Activated CD4-positive, alpha-beta T cell treated with anti-CD3 and anti-CD28 coated beads for 1 hour (primary cell): ENCODE measurements at regions not wholly inside any gene's neighbourhood (a gene's known extent, or its start where the extent isn't known, plus 50 kb on each side); places are given as distances from the start of the nearest gene placed in this dataset.

Experiments used
- DNase-seq: peaks from one replicate; pipeline ENCODE4 v3.0.0-alpha.2; 2020

- DNase-seq: no peak
Measured at GRCh38 chr12:126648074-126648473, 1582.8 kb downstream of the AACS start.

GRCh38 chr12:126651133-126651532, 1585.9 kb downstream of the AACS start:
- DNase-seq: no peak

- DNase-seq: no peak
Measured at GRCh38 chr12:126663304-126664094, 1598.3 kb downstream of the AACS start.

GRCh38 chr12:126667339-126667738, 1599.6 kb upstream of the TMEM132C start:
- DNase-seq: no peak

GRCh38 chr12:126668538-126668937, 1598.4 kb upstream of the TMEM132C start:
- DNase-seq: no peak

GRCh38 chr12:126668961-126669360, 1598.0 kb upstream of the TMEM132C start:
- DNase-seq: no peak

- no peak for DNase-seq
Measured at GRCh38 chr12:126676434-126676833, 1590.5 kb upstream of the TMEM132C start.

GRCh38 chr12:126681676-126682075, 1585.3 kb upstream of the TMEM132C start:
- DNase-seq: no peak

GRCh38 chr12:126684703-126685102, 1582.3 kb upstream of the TMEM132C start:
- DNase-seq: no peak

GRCh38 chr12:126685636-126686035, 1581.3 kb upstream of the TMEM132C start:
- no peak for DNase-seq

GRCh38 chr12:126688556-126688955, 1578.4 kb upstream of the TMEM132C start:
- no peak for DNase-seq

- no peak for DNase-seq
Measured at GRCh38 chr12:126700096-126700495, 1566.9 kb upstream of the TMEM132C start.

- DNase-seq: no peak
Measured at GRCh38 chr12:126704609-126705008, 1562.4 kb upstream of the TMEM132C start.

- no peak for DNase-seq
Measured at GRCh38 chr12:126706300-126706699, 1560.7 kb upstream of the TMEM132C start.

GRCh38 chr12:126708492-126708896, 1558.5 kb upstream of the TMEM132C start:
- no peak for DNase-seq

GRCh38 chr12:126718365-126718764, 1548.6 kb upstream of the TMEM132C start:
- no peak for DNase-seq

- DNase-seq: no peak
Measured at GRCh38 chr12:126719912-126720705, 1546.9 kb upstream of the TMEM132C start.

- DNase-seq: no peak
Measured at GRCh38 chr12:126726481-126727217, 1540.3 kb upstream of the TMEM132C start.

GRCh38 chr12:126727218-126728075, 1539.5 kb upstream of the TMEM132C start:
- DNase-seq: no peak

GRCh38 chr12:126734296-126734695, 1532.7 kb upstream of the TMEM132C start:
- DNase-seq: no peak

GRCh38 chr12:126734710-126735109, 1532.3 kb upstream of the TMEM132C start:
- DNase-seq: no peak

- no peak for DNase-seq
Measured at GRCh38 chr12:126741536-126742240, 1525.3 kb upstream of the TMEM132C start.
